Left ventricle myocardium inferior (tissue), 1 donor: ENCODE measurements at regions not wholly inside any gene's neighbourhood (a gene's known extent, or its start where the extent isn't known, plus 50 kb on each side); places are given as distances from the start of the nearest gene placed in this dataset.

ENCODE experiments used
- DNase-seq: peaks from one replicate; pipeline ENCODE4 v3.0.0-alpha.2; 2020
- H3K27ac ChIP-seq: fragments of 200-600 bp; replicated peaks from 2 replicates; pipeline ENCODE4 v1.8.0; 2021
- H3K27me3 ChIP-seq: fragments of 200-600 bp; 2 replicates; pipeline ENCODE4 v1.8.0; 2021; ENCODE audit warnings: low read depth
- H3K36me3 ChIP-seq: fragments of 200-600 bp; 2 replicates; pipeline ENCODE4 v1.8.0; 2021
- H3K4me1 ChIP-seq: fragments of 200-600 bp; 2 replicates; pipeline ENCODE4 v1.8.0; 2021
- H3K4me3 ChIP-seq: fragments of 200-600 bp; 2 replicates; pipeline ENCODE4 v1.8.0; 2021; ENCODE audit warnings: mild to moderate bottlenecking, moderate library complexity
- H3K9me3 ChIP-seq: fragments of 200-600 bp; replicated peaks from 2 replicates; pipeline ENCODE4 v1.8.0; 2021
- intact Hi-C: fragments of 100-400 bp; cut with micrococcal nuclease; formaldehyde crosslinking; loops from one replicate; pipeline ENCODE4 v1.11.0; 2022
- TF ChIP-seq, protein P1 (sequence below): fragments of 200-600 bp; IDR thresholded peaks from 2 replicates; pipeline ENCODE4 v1.8.0; 2021; ENCODE audit warnings: antibody characterized with exemption, mild to moderate bottlenecking, borderline replicate concordance
- donor health status: DM: no; HTN: yes; CAD: no; lungs with severe emphysema.

DNA sequence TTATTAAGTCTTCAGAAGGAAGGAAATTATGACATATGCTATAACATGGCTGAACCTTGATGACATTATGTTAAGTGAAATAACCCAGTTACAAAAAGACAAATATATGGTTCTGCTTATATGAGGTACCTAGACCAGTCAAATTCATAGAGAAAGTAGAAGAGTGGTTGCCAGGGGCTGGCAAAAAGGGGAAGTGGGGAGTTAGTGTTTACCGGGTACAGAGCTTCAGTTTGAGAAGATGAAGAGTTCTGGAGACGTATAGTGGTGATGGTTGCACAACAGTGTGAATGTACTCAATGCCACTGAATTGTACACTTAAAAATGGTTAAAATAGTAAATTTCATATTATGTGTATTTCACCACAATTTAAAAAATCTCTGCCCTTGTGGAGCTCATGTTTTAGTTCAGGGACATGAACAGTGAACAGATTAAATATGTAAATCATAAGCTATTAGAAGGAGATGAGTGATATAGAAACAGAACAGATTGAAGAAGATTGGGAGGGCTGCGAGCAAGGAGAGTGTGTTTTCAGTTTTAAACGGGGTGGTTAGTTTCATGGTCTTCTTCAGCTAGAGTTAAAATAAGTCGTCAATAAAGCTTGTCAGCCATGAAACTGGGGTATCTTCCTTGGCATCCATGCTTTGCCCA is 355.2 kb downstream of the KCNRG start:
- DNase-seq, result no peak
- H3K4me3 ChIP-seq, result no peak overlapping the region
- H3K9me3 ChIP-seq, result no peaks in the 10 kb centered on the region
- no peaks in the 10 kb centered on the region for H3K36me3 ChIP-seq
- intact Hi-C loops, result no loop called here
- TF ChIP-seq, protein P1, sequence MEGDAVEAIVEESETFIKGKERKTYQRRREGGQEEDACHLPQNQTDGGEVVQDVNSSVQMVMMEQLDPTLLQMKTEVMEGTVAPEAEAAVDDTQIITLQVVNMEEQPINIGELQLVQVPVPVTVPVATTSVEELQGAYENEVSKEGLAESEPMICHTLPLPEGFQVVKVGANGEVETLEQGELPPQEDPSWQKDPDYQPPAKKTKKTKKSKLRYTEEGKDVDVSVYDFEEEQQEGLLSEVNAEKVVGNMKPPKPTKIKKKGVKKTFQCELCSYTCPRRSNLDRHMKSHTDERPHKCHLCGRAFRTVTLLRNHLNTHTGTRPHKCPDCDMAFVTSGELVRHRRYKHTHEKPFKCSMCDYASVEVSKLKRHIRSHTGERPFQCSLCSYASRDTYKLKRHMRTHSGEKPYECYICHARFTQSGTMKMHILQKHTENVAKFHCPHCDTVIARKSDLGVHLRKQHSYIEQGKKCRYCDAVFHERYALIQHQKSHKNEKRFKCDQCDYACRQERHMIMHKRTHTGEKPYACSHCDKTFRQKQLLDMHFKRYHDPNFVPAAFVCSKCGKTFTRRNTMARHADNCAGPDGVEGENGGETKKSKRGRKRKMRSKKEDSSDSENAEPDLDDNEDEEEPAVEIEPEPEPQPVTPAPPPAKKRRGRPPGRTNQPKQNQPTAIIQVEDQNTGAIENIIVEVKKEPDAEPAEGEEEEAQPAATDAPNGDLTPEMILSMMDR, result no peak
- no peaks in the 10 kb centered on the region for H3K4me1 ChIP-seq
- no peak overlapping the region for H3K27ac ChIP-seq
- H3K27me3 ChIP-seq, result no peaks in the 10 kb centered on the region

DNA sequence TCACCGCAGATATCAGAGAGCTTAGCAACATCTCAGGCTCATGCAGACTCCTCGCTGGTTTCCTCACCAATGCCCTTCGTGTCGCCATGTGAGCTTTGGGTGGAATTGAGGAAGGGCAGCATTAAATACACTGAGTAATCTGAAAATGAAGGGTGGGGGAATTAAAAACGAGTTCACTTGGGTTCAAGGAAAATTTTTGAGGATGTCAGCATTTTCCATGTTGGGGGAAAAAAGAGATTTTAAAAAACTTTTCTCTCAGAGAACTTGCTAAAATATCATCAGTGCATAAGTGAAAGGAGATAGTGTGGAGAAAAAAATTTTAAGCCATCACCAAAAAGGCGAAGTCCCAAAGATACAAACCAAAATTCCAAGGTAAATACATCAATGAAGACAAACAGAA is 359.3 kb downstream of the KCNRG start:
- Histone ChIP-seq H3K4me1 (no peaks in the 10 kb centered on the region), H3K4me3 (no peak overlapping the region), H3K36me3 (no peaks in the 10 kb centered on the region), H3K27me3 (no peaks in the 10 kb centered on the region), H3K27ac (no peak overlapping the region), H3K9me3 (no peaks in the 10 kb centered on the region)
- no peak for DNase-seq
- TF ChIP-seq, protein P1, result no peak
- intact Hi-C loops, result no loop called here

DNA sequence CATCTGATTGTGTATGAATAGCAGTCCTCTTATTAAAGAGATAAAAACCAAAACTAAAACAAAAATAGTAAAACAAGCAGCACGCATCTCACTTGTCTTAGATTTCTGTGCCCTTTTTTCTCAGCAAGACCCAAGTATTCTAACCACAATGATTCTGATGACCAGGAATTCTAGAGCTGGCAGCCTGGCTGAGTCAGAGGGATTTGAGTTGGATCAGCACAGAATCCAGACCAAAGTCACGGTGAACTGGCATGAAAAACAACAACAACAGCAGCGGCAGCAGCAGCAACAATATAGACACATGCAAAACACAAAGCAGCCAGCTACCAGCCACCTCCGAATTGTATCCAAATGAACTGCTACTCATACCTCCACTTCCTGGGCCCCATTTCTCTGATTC is 360.5 kb downstream of the KCNRG start:
- intact Hi-C loops, result no loop called here
- H3K27ac ChIP-seq, result no peak overlapping the region
- H3K36me3 ChIP-seq, result no peaks in the 10 kb centered on the region
- no peak overlapping the region for H3K4me3 ChIP-seq
- TF ChIP-seq, protein P1, result no peak
- no peaks in the 10 kb centered on the region for H3K27me3 ChIP-seq
- H3K4me1 ChIP-seq, result no peaks in the 10 kb centered on the region
- peaks cover 7% of the 10 kb centered on the region for H3K9me3 ChIP-seq
- DNase-seq, result no peak

DNA sequence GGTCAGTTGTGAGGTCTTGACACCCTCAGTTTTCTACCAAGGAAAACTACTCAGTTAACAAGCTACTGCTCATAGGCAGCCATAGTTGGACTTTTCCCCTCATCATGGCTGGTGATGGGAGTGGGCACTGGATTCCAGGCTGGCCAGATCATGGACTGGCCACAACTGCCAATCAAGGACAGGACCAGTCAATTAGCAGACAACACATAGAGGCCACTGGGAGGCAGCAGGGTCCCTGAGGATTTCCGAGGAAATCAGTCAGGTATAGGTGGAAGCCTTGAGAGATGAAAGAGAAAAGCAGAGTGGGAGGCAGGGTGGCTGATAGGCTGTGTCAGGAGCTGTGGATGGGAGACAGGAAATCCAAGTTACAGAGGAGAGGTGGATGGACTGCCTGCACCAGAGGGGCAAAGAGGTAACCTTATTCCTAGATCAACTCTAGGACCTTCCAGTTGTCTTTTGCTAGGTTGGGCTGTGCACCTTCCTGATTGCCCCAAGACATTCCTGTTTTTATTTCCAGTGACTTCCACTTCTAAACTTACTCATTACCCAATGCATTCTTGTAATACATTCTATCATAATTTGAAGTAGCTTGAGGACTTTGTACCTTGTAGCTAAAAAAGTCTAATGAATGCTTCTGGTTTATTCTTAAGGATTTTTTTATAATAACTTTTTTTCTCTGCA is 361.8 kb downstream of the KCNRG start:
- DNase-seq, result no peak
- Histone ChIP-seq H3K4me1 (no peaks in the 10 kb centered on the region), H3K36me3 (no peaks in the 10 kb centered on the region), H3K27ac (no peak overlapping the region), H3K9me3 (peaks cover 18% of the 10 kb centered on the region), H3K4me3 (no peak overlapping the region), H3K27me3 (no peaks in the 10 kb centered on the region)
- intact Hi-C loops, result no loop called here
- TF ChIP-seq, protein P1, result peak; percentile 60

DNA sequence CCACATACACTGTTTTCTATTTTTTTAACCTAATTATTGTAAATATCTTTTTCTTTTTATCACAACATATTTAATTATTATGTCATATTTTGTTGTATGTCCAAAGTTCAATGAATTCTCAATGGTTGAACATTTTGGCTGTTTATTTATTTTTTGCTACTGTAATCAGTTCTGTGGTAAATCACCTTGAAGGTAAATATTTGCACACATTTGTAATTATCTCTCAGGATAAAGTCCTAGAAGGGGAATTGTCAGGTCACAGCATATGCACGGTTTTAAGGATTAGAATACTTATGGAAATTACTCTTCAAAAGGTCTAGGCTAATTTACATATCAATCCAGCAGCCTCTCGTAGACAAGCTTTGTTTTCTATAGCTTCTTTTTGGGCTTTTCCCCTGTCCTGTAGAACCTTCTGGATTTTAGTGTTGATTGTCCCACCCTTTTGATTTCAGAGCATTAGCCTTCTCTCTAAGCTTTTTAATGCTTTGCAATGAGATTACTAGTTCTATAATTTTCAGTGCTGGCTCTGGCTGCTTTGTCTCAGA is 362.6 kb downstream of the KCNRG start:
- no peak overlapping the region for H3K4me3 ChIP-seq
- H3K27me3 ChIP-seq, result no peaks in the 10 kb centered on the region
- TF ChIP-seq, protein P1, result no peak
- no peak for DNase-seq
- no peak overlapping the region for H3K27ac ChIP-seq
- H3K9me3 ChIP-seq, result peaks cover 18% of the 10 kb centered on the region
- H3K4me1 ChIP-seq, result no peaks in the 10 kb centered on the region
- no peaks in the 10 kb centered on the region for H3K36me3 ChIP-seq
- intact Hi-C loops, result no loop called here
